ENCODE measurements at regions not wholly inside any gene's neighbourhood (a gene's known extent, or its start where the extent isn't known, plus 50 kb on each side); places are given as distances from the start of the nearest gene placed in this dataset.

DNA sequence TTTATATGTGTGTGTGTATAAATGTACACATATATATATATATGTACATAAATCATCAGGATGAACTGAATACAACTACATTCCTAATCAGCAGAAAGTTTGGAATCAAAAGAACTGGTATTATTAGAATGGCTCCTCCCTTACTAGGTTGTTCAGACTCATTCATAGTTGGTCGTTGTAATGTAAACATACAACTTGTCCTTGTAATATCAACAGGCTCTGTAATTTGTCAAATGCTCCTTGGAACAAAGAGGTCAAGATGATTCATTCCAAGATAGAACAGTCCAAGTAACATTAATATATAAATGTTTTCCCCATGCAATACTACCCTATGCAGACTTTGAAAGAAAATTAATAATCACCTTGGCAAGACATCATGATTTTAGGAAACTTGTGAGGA lies 351.4 kb upstream of the SMIM31 start:
- DNase-seq (ENCODE audit: low read depth, low spot score) = no peak

- no peak for DNase-seq (ENCODE audit: low read depth, low spot score)
These were observed 348.2 kb upstream of the SMIM31 start for GRCh38 chr4:164405774-164406173.

DNA sequence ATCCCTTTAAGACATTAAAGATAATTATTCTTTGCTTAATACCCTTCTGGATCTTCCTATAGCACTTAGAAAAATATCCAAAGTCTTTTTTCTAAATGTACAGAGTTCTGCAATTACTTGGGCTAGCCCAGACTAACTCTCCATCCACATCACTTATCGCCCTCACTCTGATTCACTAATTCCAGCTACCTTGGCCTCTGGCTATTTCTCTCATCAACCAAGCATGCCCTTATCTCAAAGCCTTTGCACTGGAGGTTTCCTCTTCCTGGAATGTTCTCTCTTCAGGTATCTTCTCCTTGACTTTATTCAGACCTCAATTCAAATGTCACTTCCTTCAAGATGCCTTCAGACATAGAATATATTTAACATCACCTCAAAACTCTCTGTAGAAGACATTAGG lies 345.1 kb upstream of the SMIM31 start:
- no peak for DNase-seq (ENCODE audit: low read depth, low spot score)

- DNase-seq (ENCODE audit: low read depth, low spot score) = no peak
These were observed 343.5 kb upstream of the SMIM31 start for GRCh38 chr4:164410401-164410800.

GRCh38 chr4:164412246-164412645 lies 341.7 kb upstream of the SMIM31 start:
- DNase-seq (ENCODE audit: low read depth, low spot score) = no peak

GRCh38 chr4:164413743-164414142 lies 340.2 kb upstream of the SMIM31 start:
- DNase-seq (ENCODE audit: low read depth, low spot score) = no peak

DNA sequence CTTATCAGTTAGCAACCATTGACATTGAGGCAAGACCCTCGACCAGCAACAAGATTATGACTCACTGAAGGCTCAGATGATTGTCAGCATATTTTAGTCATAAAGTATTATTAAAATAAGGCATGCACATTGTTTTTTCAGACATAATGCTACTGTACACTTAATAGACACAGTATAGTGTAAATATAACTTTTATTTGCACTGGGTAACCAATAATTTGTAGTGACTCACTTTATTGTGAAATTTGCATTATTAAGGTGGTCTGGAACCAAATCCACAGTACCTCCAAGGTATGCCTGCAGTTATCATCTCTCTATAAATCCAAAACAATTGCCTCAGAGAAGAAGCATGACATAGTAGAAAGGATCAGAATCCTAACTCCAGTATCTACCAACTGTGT lies 330.1 kb upstream of the SMIM31 start:
- no peak for DNase-seq (ENCODE audit: low read depth, low spot score)

GRCh38 chr4:164424846-164425245 lies 329.1 kb upstream of the SMIM31 start:
- DNase-seq (ENCODE audit: low read depth, low spot score) = no peak

- no peak for DNase-seq (ENCODE audit: low read depth, low spot score)
These were observed 325.4 kb upstream of the SMIM31 start for GRCh38 chr4:164428561-164428960.

- no peak for DNase-seq (ENCODE audit: low read depth, low spot score)
These were observed 315.6 kb upstream of the SMIM31 start for GRCh38 chr4:164438321-164438720.

GRCh38 chr4:164439037-164439436 lies 314.9 kb upstream of the SMIM31 start:
- DNase-seq (ENCODE audit: low read depth, low spot score) = no peak

GRCh38 chr4:164440199-164440598 lies 313.7 kb upstream of the SMIM31 start:
- DNase-seq (ENCODE audit: low read depth, low spot score) = no peak

GRCh38 chr4:164441109-164441508 lies 312.8 kb upstream of the SMIM31 start:
- no peak for DNase-seq (ENCODE audit: low read depth, low spot score)

GRCh38 chr4:164442180-164442579 lies 311.8 kb upstream of the SMIM31 start:
- no peak for DNase-seq (ENCODE audit: low read depth, low spot score)

DNA sequence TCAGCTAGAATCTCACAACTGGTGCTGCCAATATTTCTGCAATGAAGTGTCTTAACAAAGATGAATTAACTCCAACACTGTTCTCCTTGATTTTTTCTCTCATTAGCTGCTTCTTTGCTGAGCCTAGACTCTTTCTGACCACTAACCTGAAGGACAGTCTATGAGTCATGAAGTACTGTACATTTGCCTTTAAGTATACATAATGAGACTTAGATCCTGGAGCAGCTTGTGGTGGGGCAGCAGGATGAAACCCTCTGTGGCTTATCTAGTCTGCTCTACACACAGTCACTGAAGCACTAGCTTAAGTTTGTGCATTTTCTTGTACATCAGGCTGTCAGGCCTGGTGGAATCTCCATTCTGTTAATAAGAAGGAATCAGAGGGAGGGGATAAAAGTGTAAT lies 307.4 kb upstream of the SMIM31 start:
- no peak for DNase-seq (ENCODE audit: low read depth, low spot score)

GRCh38 chr4:164461901-164462300 lies 292.0 kb upstream of the SMIM31 start:
- no peak for DNase-seq (ENCODE audit: low read depth, low spot score)

- no peak for DNase-seq (ENCODE audit: low read depth, low spot score)
These were observed 291.5 kb upstream of the SMIM31 start for GRCh38 chr4:164462471-164462870.

DNA sequence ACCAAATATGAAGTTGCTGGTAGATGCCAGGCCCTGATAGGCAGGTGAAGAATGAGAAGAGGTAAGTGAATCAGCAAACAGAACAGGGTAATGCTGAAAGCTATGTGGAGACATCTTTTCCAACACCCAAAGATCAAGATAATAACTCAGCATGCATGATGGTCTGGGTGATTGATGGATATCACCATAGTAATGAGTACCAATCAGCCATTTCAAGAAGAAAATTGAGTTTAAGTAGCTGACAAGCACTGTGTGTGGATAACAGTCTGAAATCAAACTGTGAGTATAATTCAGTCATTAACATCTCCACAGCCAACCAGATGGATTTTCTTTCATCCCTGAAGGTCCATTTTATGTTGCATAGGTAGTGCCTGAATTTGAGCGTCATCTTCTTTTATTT lies 289.6 kb upstream of the SMIM31 start:
- DNase-seq (ENCODE audit: low read depth, low spot score) = no peak

DNA sequence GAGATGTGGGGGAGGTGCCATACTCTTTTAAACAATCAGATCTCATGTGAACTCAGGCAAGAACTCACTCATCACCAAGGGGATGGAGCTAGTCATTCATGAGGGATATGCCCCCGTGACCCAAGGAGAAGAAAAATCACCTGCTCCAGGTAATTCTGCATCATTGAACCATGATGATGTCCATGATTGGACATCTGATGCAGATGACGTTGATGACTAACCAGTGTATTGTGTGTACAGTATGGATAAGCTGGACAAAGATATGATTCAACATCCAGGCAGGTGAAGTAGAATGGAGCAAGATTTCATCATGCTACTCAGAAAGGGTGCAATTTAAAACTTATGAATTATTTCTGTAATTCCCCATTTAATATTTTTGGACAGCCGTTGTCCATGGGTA lies 286.4 kb upstream of the SMIM31 start:
- DNase-seq (ENCODE audit: low read depth, low spot score) = peak; percentile 10

- no peak for DNase-seq (ENCODE audit: low read depth, low spot score)
These were observed 272.4 kb upstream of the SMIM31 start for GRCh38 chr4:164481306-164482091.

GRCh38 chr4:164482092-164482404 lies 271.9 kb upstream of the SMIM31 start:
- no peak for DNase-seq (ENCODE audit: low read depth, low spot score)

- DNase-seq (ENCODE audit: low read depth, low spot score) = no peak
These were observed 271.2 kb upstream of the SMIM31 start for GRCh38 chr4:164482758-164483157.

- no peak for DNase-seq (ENCODE audit: low read depth, low spot score)
These were observed 270.2 kb upstream of the SMIM31 start for GRCh38 chr4:164483711-164484110.

DNA sequence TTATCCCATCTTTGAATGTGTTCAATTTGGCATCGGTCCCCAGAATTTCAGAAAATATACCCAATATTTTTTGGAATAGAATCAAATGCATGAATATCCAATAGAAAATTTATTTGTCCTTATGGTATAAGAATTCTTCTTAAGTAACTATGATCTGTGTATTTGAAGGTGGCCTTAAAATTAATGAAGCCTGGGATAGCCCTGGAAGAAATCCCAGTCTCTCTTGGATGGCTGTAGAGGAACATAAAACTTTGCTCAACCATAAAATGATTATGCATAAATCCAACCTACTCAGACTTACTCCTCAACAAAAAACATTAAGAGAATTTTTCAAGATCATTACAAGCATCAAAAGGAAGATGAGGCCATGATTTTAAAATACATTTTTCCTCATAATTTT lies 269.4 kb upstream of the SMIM31 start:
- no peak for DNase-seq (ENCODE audit: low read depth, low spot score)
